Cardiac fibroblast (primary cell): ENCODE measurements at regions not wholly inside any gene's neighbourhood (a gene's known extent, or its start where the extent isn't known, plus 50 kb on each side); places are given as distances from the start of the nearest gene placed in this dataset.

Experiments used
- DNase-seq, 2 donors: peaks; one replicate each; pipeline versions ENCODE4 v3.0.0 to v3.0.0-alpha.2; 2010; ENCODE audit warnings: low read depth in 2 of 2
- H3K4me3 ChIP-seq, 2 donors: replicated peaks in 1 of 2; 1 replicate in 1 of 2; 2 replicates in 1 of 2; pipeline ENCODE4 v1.5.1; 2011; ENCODE audit warnings: low read depth in 2 of 2, low read length in 2 of 2, mild to moderate bottlenecking in 2 of 2, moderate library complexity in 1 of 2
- TF ChIP-seq, protein P1 (sequence below): IDR thresholded peaks from one replicate; pipeline ENCODE4 v1.5.1; 2011; ENCODE audit warnings: low read depth, mild to moderate bottlenecking, low read length, inconsistent platforms

DNA sequence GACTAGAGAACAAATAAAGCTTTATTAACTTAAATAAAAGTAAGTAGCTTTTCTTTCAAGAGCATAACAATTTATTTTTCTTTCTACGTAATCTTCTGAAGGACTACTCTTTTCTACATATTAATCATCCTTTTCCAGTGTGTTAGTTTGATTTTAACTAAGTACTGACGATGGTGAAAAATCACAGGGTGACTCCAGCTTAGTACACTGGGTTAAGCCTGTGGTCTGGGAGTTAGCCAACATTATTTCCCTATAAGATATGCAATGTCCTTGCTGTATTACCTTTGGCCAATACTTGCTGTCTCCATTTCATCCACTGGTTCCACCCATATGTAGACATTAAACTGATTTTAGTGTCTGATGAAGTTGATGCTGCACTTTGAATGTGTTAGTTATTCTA is 508.6 kb upstream of the SUCLG2 start:
- no peak overlapping the region for H3K4me3 ChIP-seq
- no peak for DNase-seq
- TF ChIP-seq, protein P1, sequence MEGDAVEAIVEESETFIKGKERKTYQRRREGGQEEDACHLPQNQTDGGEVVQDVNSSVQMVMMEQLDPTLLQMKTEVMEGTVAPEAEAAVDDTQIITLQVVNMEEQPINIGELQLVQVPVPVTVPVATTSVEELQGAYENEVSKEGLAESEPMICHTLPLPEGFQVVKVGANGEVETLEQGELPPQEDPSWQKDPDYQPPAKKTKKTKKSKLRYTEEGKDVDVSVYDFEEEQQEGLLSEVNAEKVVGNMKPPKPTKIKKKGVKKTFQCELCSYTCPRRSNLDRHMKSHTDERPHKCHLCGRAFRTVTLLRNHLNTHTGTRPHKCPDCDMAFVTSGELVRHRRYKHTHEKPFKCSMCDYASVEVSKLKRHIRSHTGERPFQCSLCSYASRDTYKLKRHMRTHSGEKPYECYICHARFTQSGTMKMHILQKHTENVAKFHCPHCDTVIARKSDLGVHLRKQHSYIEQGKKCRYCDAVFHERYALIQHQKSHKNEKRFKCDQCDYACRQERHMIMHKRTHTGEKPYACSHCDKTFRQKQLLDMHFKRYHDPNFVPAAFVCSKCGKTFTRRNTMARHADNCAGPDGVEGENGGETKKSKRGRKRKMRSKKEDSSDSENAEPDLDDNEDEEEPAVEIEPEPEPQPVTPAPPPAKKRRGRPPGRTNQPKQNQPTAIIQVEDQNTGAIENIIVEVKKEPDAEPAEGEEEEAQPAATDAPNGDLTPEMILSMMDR, result no peak

DNA sequence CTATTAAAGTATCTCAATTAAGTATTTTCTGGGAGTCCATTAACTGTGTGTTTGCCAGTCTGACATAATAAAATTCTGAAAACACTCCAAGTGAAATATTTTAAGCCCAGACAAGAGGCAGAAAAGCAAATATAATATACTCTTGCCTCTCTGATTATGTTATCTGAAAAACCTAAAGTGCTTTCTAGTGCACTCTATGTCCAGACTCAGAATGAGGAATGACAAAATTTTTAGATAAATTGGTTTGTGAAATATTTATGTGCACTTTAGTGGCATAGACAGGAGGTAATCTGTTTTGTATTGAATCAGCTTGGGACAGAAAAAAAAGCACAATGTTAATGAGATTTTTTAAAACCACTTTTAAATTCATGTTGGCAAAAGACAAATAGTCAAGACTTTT is 508.2 kb upstream of the SUCLG2 start:
- H3K4me3 ChIP-seq, result no peak overlapping the region
- DNase-seq, result no peak
- TF ChIP-seq, protein P1, result no peak

DNA sequence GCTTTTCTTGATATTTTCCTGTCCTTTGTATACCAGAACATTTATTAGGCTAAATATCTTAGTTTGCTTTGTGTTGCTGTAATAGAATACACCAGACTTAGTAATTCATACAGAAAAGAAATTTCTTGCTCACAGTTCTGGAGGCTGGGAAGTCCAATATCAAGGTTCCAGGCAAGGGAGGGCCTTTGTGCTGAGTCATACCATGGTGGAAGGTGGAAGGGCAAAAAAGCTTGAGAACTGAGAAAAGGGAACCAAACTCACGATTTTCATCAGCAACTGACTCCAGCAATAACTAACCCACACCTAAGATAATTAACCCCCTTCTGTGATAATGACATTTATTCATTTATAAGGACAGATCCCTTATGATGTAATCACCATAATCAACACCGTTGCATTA is 496.9 kb upstream of the SUCLG2 start:
- TF ChIP-seq, protein P1, result no peak
- no peak for DNase-seq
- no peak overlapping the region for H3K4me3 ChIP-seq

DNA sequence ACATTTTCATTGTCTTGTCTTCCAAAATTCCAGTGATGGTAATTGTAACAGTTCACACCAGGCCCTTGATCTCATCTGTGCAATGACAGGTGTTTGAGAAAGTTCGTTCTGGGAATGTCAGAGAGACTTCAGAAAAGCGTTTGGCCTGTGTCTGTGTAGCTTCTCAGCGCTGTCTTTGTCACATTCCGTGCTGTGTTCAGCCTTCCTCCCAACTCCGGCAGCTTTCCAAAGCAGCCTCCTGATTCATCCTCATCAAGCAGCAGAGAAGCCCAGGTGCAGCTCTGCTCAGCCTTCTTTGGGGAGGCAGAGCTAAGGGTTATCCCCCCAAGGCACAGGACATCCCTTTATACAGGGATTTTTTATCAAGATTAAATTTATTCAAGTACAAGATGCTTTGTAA is 494.0 kb upstream of the SUCLG2 start:
- no peak for DNase-seq
- TF ChIP-seq, protein P1, result no peak
- H3K4me3 ChIP-seq, result no peak overlapping the region

DNA sequence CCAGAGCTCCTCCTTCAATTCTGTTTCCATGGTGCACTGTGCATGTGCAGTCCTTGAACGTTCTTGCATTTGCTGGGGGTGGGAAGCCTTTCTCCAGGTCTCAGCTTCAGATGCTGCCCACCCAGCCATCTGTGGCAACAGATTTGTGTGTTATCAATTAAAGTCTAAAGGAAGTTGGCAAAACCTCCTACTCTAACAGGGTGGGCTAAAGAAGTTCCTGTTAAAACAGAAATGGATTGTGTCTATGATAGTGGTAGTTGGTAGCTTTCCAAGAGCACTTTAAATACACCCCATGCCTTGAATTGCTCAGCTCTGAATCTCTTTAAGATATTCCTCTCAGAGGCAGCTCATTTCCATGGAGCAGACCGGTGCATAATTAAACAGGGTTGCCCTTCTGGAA is 488.0 kb upstream of the SUCLG2 start:
- no peak for DNase-seq
- H3K4me3 ChIP-seq, result no peak overlapping the region
- TF ChIP-seq, protein P1, result no peak

DNA sequence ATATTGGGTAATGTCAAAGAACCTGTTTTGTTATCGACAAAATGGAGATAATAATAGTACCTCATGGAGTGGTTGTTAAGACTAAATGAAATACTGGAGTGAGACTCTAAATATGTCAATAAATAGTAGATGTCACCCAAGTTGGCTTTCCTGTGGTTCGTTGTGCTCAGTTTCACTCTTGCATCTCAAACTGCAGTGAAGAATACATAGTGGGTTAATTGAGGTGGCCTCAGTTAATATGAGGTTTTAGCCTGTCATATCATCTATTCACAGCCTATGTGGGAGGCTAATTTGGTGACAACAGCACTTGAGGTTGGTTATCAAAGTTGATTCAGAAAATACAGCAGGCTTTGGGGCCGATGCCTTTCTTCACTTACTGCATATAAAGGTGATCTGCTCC is 485.5 kb upstream of the SUCLG2 start:
- DNase-seq, result no peak
- TF ChIP-seq, protein P1, result no peak
- H3K4me3 ChIP-seq, result no peak overlapping the region

DNA sequence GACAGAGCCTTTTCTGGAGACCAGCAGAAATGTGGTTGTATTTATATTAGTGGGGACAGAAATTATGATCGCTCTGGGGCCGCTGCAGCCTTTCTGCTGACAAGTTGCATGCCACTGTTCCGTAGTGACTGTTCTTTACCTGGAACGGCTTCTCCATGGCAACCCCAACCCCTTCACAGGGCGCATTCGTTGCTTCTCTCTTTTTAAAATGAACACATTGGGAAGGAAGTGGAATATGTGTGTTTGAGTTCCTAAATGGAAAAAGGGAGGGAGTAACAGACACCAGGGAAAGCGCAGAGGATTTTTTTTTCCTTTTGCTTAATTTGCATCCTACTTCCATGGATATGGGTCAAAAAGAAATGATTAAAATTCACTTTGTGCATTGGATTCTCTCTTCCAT is 482.0 kb upstream of the SUCLG2 start:
- H3K4me3 ChIP-seq, result no peak overlapping the region
- DNase-seq, result no peak
- TF ChIP-seq, protein P1, result no peak
